IMR-90 (cell line): ENCODE measurements at regions not wholly inside any gene's neighbourhood (a gene's known extent, or its start where the extent isn't known, plus 50 kb on each side); places are given as distances from the start of the nearest gene placed in this dataset.

ENCODE experiments used
- CTCF ChIP-seq: conservative IDR thresholded peaks from 2 replicates; pipeline ENCODE4 v1.5.1; 2012; ENCODE audit warnings: mild to moderate bottlenecking, low read depth, low read length, improper control_type of control experiment
- MAFK ChIP-seq: IDR thresholded peaks from 2 replicates; pipeline ENCODE4 v1.6.1; 2012; ENCODE audit warnings: low read depth, low read length, improper control_type of control experiment
- RAD21 ChIP-seq: IDR thresholded peaks from 2 replicates; pipeline ENCODE4 v1.6.1; 2012; ENCODE audit warnings: low read length, improper control_type of control experiment

GRCh38 chr17:77828749-77829539 is 129.6 kb upstream of the TNRC6C start:
- TF ChIP-seq CTCF (no peak), RAD21 (no peak), MAFK (no peak)
